H9 (cell line): ENCODE measurements at regions not wholly inside any gene's neighbourhood (a gene's known extent, or its start where the extent isn't known, plus 50 kb on each side); places are given as distances from the start of the nearest gene placed in this dataset.

Source experiments
- DNase-seq: peaks from one replicate; pipeline ENCODE4 v3.0.0-alpha.2; 2017
- H2AFZ ChIP-seq: one replicate; pipeline ENCODE4 v1.6.1; 2013; ENCODE audit warnings: mild to moderate bottlenecking, low read length, control low read depth, moderate library complexity
- H2AK5ac ChIP-seq: 2 replicates; pipeline ENCODE4 v1.6.1; 2013; ENCODE audit warnings: low read length, control low read depth, mixed read lengths; ENCODE audit not compliant: insufficient read length
- H2BK120ac ChIP-seq: one replicate; pipeline ENCODE4 v1.6.1; 2013; ENCODE audit warnings: low read depth, mild to moderate bottlenecking, low read length, control low read depth, inconsistent platforms; ENCODE audit not compliant: poor library complexity, severe bottlenecking
- H2BK12ac ChIP-seq: 2 replicates; pipeline ENCODE4 v1.6.1; 2013; ENCODE audit warnings: low read length, control low read depth, mixed read lengths, low read depth; ENCODE audit not compliant: insufficient read length
- H2BK15ac ChIP-seq: 2 replicates; pipeline ENCODE4 v1.6.1; 2013; ENCODE audit warnings: low read depth, low read length, control low read depth
- H2BK20ac ChIP-seq: one replicate; pipeline ENCODE4 v1.6.1; 2013; ENCODE audit warnings: low read depth, mild to moderate bottlenecking, low read length, control low read depth, inconsistent platforms; ENCODE audit not compliant: poor library complexity, severe bottlenecking
- H2BK5ac ChIP-seq: 2 replicates; pipeline ENCODE4 v1.6.1; 2013; ENCODE audit warnings: low read length, control low read depth, mixed read lengths; ENCODE audit not compliant: insufficient read length
- H3K14ac ChIP-seq: 2 replicates; pipeline ENCODE4 v1.6.1; 2013; ENCODE audit warnings: low read length, control low read depth; ENCODE audit not compliant: insufficient read depth
- H3K18ac ChIP-seq: 2 replicates; pipeline ENCODE4 v1.6.1; 2013; ENCODE audit warnings: low read depth, mild to moderate bottlenecking, mixed read lengths, low read length, control low read depth; ENCODE audit not compliant: insufficient read length
- H3K23ac ChIP-seq: 2 replicates; pipeline ENCODE4 v1.6.1; 2013; ENCODE audit warnings: low read length, control low read depth, mixed read lengths, low read depth; ENCODE audit not compliant: insufficient read length
- H3K23me2 ChIP-seq: 2 replicates; pipeline ENCODE4 v1.6.1; 2013; ENCODE audit warnings: low read depth, mild to moderate bottlenecking, mixed read lengths, low read length, control low read depth; ENCODE audit not compliant: insufficient read length, poor library complexity, severe bottlenecking
- H3K27ac ChIP-seq: 2 replicates; pipeline ENCODE4 v1.5.1; 2013; ENCODE audit warnings: low read length, control low read depth, mixed read lengths, low read depth; ENCODE audit not compliant: insufficient read length
- H3K27me3 ChIP-seq: 2 replicates; pipeline ENCODE4 v1.6.1; 2013; ENCODE audit warnings: low read length, control low read depth, inconsistent platforms; ENCODE audit not compliant: insufficient read depth
- H3K4ac ChIP-seq: 2 replicates; pipeline ENCODE4 v1.6.1; 2013; ENCODE audit warnings: low read depth, mild to moderate bottlenecking, control low read depth, inconsistent platforms, low read length, moderate library complexity
- H3K4me1 ChIP-seq: 2 replicates; pipeline ENCODE4 v1.6.1; 2013; ENCODE audit warnings: low read length, control low read depth, inconsistent platforms; ENCODE audit not compliant: insufficient read depth
- H3K4me2 ChIP-seq: 2 replicates; pipeline ENCODE4 v1.6.1; 2013; ENCODE audit warnings: low read length, control low read depth, mixed read lengths; ENCODE audit not compliant: insufficient read length, insufficient read depth
- H3K56ac ChIP-seq: 2 replicates; pipeline ENCODE4 v1.6.1; 2013; ENCODE audit warnings: low read depth, mild to moderate bottlenecking, mixed read lengths, low read length, control low read depth; ENCODE audit not compliant: insufficient read length
- H3K79me1 ChIP-seq: 2 replicates; pipeline ENCODE4 v1.6.1; 2013; ENCODE audit warnings: low read depth, mild to moderate bottlenecking, moderate library complexity, low read length, control low read depth, inconsistent platforms; ENCODE audit not compliant: insufficient read depth, poor library complexity, severe bottlenecking
- H3K79me2 ChIP-seq: 2 replicates; pipeline ENCODE4 v1.6.1; 2013; ENCODE audit warnings: low read length, control low read depth, inconsistent platforms; ENCODE audit not compliant: insufficient read depth
- H3K9ac ChIP-seq: 2 replicates; pipeline ENCODE4 v1.6.1; 2013; ENCODE audit warnings: low read length, control low read depth, mixed read lengths; ENCODE audit not compliant: insufficient read length; ENCODE audit errors: extremely low read depth
- H3K9me3 ChIP-seq: one replicate; pipeline ENCODE4 v1.6.1; 2013; ENCODE audit warnings: low read depth, low read length, inconsistent platforms; ENCODE audit not compliant: control insufficient read depth
- H3T11ph ChIP-seq: one replicate; pipeline ENCODE4 v1.6.1; 2013; ENCODE audit warnings: mild to moderate bottlenecking, low read length, control low read depth, inconsistent platforms
- H4K20me1 ChIP-seq: one replicate; pipeline ENCODE4 v1.6.1; 2013; ENCODE audit not compliant: control insufficient read depth, insufficient read length, insufficient read depth
- H4K5ac ChIP-seq: 2 replicates; pipeline ENCODE4 v1.6.1; 2013; ENCODE audit warnings: low read depth, mild to moderate bottlenecking, mixed read lengths, low read length, control low read depth; ENCODE audit not compliant: insufficient read length
- H4K8ac ChIP-seq: replicated peaks from 2 replicates; pipeline ENCODE4 v1.6.1; 2013; ENCODE audit warnings: low read length, control low read depth, mixed read lengths, low read depth; ENCODE audit not compliant: insufficient read length
- H4K91ac ChIP-seq: 2 replicates; pipeline ENCODE4 v1.6.1; 2013; ENCODE audit warnings: low read depth, mild to moderate bottlenecking, moderate library complexity, mixed read lengths, low read length, control low read depth; ENCODE audit not compliant: insufficient read length
- H3K27ac Mint-ChIP-seq, 3 experiments: 2 replicates in 2 of 3; 3 replicates in 1 of 3; pipeline ENCODE4 v1.8.0; 2020 to 2021; ENCODE audit warnings: mixed read lengths in 3 of 3, mild to moderate bottlenecking in 1 of 3, moderate library complexity in 1 of 3
- H3K27me3 Mint-ChIP-seq: 2 replicates; pipeline ENCODE4 v1.8.0; 2021; ENCODE audit warnings: low read depth, mild to moderate bottlenecking, moderate library complexity, mixed read lengths
- H3K36me3 Mint-ChIP-seq, 3 experiments: 2 replicates in 2 of 3; 3 replicates in 1 of 3; pipeline ENCODE4 v1.8.0; 2020 to 2021; ENCODE audit warnings: low read depth in 3 of 3, mixed read lengths in 3 of 3; ENCODE audit not compliant: insufficient read depth in 1 of 3
- H3K4me1 Mint-ChIP-seq, 2 experiments: 2 replicates each; pipeline ENCODE4 v1.8.0; 2020; ENCODE audit warnings: mixed read lengths in 2 of 2
- H3K4me3 Mint-ChIP-seq, 2 experiments: 2 replicates in 1 of 2; 3 replicates in 1 of 2; pipeline ENCODE4 v1.8.0; 2020 to 2021; ENCODE audit warnings: mild to moderate bottlenecking in 2 of 2, mixed read lengths in 2 of 2, moderate library complexity in 1 of 2
- H3K9me3 Mint-ChIP-seq, 2 experiments: 2 replicates in 1 of 2; 3 replicates in 1 of 2; pipeline ENCODE4 v1.8.0; 2020; ENCODE audit warnings: mild to moderate bottlenecking in 2 of 2, mixed read lengths in 2 of 2, moderate library complexity in 1 of 2
- CTCF ChIP-seq: fragments of 200-600 bp; sonication (generic); conservative IDR thresholded peaks from 3 replicates; pipeline ENCODE4 v1.8.0; 2021; ENCODE audit warnings: antibody characterized with exemption, mild to moderate bottlenecking

- H3K4me3 Mint-ChIP-seq = no peak overlapping the region
- no peak for TF ChIP-seq CTCF
These were observed 206.5 kb downstream of the AEBP2 start for GRCh38 chr12:19645823-19646222.

More at GRCh38 chr12:19645823-19646222, 206.5 kb downstream of the AEBP2 start:
- H3K23ac ChIP-seq = no peak overlapping the region
- no peak overlapping the region for H2BK12ac ChIP-seq
- H2BK120ac ChIP-seq = no peak overlapping the region
- H3K56ac ChIP-seq = no peak overlapping the region
- no peak overlapping the region for H3K4ac ChIP-seq
- H4K5ac ChIP-seq = no peak overlapping the region
- H3K9me3 ChIP-seq = no peaks in the 10 kb centered on the region
- peaks cover 12 to 18% of the 10 kb centered on the region in 2 experiments for H3K9me3 Mint-ChIP-seq
- H3K4me1 Mint-ChIP-seq = peaks cover 16 to 20% of the 10 kb centered on the region in 2 experiments
- H3K14ac ChIP-seq = no peak overlapping the region
- 0 out of 2 replicates have a peak, but pooled peaks cover 2% of the 10 kb centered on the region for H3K4me1 ChIP-seq
- H2BK5ac ChIP-seq = no peak overlapping the region
- no peaks in the 10 kb centered on the region for H3K79me1 ChIP-seq
- H3K27me3 ChIP-seq = no peaks in the 10 kb centered on the region
- no peak overlapping the region for H2BK20ac ChIP-seq
- H3K79me2 ChIP-seq = no peaks in the 10 kb centered on the region
- H3K27ac Mint-ChIP-seq = no peak overlapping the region
- no peak overlapping the region for H3K9ac ChIP-seq
- H3K27ac ChIP-seq = no peak overlapping the region
- H3K36me3 Mint-ChIP-seq = peaks cover 13 to 20% (median 15%) of the 10 kb centered on the region in 3 experiments
- no peaks in the 10 kb centered on the region for H3K23me2 ChIP-seq
- H2BK15ac ChIP-seq = no peak overlapping the region
- H2AK5ac ChIP-seq = no peak overlapping the region
- H4K20me1 ChIP-seq = no peaks in the 10 kb centered on the region
- DNase-seq = no peak
- H3T11ph ChIP-seq = no peak overlapping the region
- H3K18ac ChIP-seq = no peak overlapping the region
- no peak overlapping the region for H2AFZ ChIP-seq
- H4K8ac ChIP-seq = no peak overlapping the region
- H3K27me3 Mint-ChIP-seq = no peaks in the 10 kb centered on the region
- H4K91ac ChIP-seq = no peak overlapping the region
- H3K4me2 ChIP-seq = no peak overlapping the region
